GM21423 (cell line): ENCODE measurements at regions not wholly inside any gene's neighbourhood (a gene's known extent, or its start where the extent isn't known, plus 50 kb on each side); places are given as distances from the start of the nearest gene placed in this dataset.

ENCODE experiments used
- ATAC-seq: cut with Tn5 transposase; IDR thresholded peaks from one replicate; pipeline ENCODE4 v1.9.1; 2021; ENCODE audit warnings: mild to moderate bottlenecking, moderate library complexity; ENCODE audit not compliant: unreplicated experiment

GRCh38 chr13:107170270-107170931 is 602.5 kb upstream of the ARGLU1 start:
- no peak for ATAC-seq

GRCh38 chr13:107157271-107157670 is 589.3 kb upstream of the ARGLU1 start:
- no peak for ATAC-seq

- ATAC-seq, result no peak
These were observed 576.5 kb upstream of the ARGLU1 start for GRCh38 chr13:107144432-107144831.

GRCh38 chr13:107141767-107142166 is 573.8 kb upstream of the ARGLU1 start:
- ATAC-seq, result no peak

- no peak for ATAC-seq
These were observed 571.1 kb upstream of the ARGLU1 start for GRCh38 chr13:107139006-107139405.

- no peak for ATAC-seq
These were observed 570.5 kb upstream of the ARGLU1 start for GRCh38 chr13:107138486-107138885.

- ATAC-seq, result no peak
These were observed 566.0 kb upstream of the ARGLU1 start for GRCh38 chr13:107133950-107134349.

GRCh38 chr13:107130566-107130965 is 562.6 kb upstream of the ARGLU1 start:
- ATAC-seq, result no peak

- no peak for ATAC-seq
These were observed 556.8 kb upstream of the ARGLU1 start for GRCh38 chr13:107124730-107125129.

GRCh38 chr13:107124129-107124718 is 556.3 kb upstream of the ARGLU1 start:
- no peak for ATAC-seq

GRCh38 chr13:107121793-107122192 is 553.9 kb upstream of the ARGLU1 start:
- no peak for ATAC-seq

GRCh38 chr13:107119989-107120881 is 552.3 kb upstream of the ARGLU1 start:
- no peak for ATAC-seq

- no peak for ATAC-seq
These were observed 550.6 kb upstream of the ARGLU1 start for GRCh38 chr13:107118506-107118905.

GRCh38 chr13:107117327-107118012 is 549.5 kb upstream of the ARGLU1 start:
- ATAC-seq, result no peak

- ATAC-seq, result no peak
These were observed 545.5 kb upstream of the ARGLU1 start for GRCh38 chr13:107113387-107113786.

- no peak for ATAC-seq
These were observed 543.3 kb upstream of the ARGLU1 start for GRCh38 chr13:107111248-107111647.

- ATAC-seq, result no peak
These were observed 536.7 kb upstream of the ARGLU1 start for GRCh38 chr13:107104631-107105030.

- ATAC-seq, result no peak
These were observed 534.7 kb upstream of the ARGLU1 start for GRCh38 chr13:107102676-107103075.

GRCh38 chr13:107099661-107100060 is 531.7 kb upstream of the ARGLU1 start:
- no peak for ATAC-seq

- no peak for ATAC-seq
These were observed 530.0 kb upstream of the ARGLU1 start for GRCh38 chr13:107097916-107098315.

GRCh38 chr13:107095876-107096275 is 527.9 kb upstream of the ARGLU1 start:
- no peak for ATAC-seq
